Endothelial cell of umbilical vein (primary cell): ENCODE measurements at regions not wholly inside any gene's neighbourhood (a gene's known extent, or its start where the extent isn't known, plus 50 kb on each side); places are given as distances from the start of the nearest gene placed in this dataset.

ENCODE experiments used
- BruUV-seq: library from RNA; stranded (reverse); fragments of 400-500 nt; replicated peaks from 2 replicates; lab custom pipeline; 2021; lab: Mats Ljungman, UMichigan
- CTCF ChIA-PET: fragments of 300-600, 350-600 bp; sonication (Branson Sonifier 250); formaldehyde crosslinking; loops from one replicate; lab custom pipeline; 2021; ENCODE audit warnings: antibody characterized with exemption, inconsistent platforms; lab: Charles Lee
- POLR2A ChIA-PET: fragments of 300-600, 350-600 bp; sonication (Branson Sonifier 250); formaldehyde crosslinking; loops from one replicate; lab custom pipeline; 2021; ENCODE audit warnings: antibody characterized with exemption, inconsistent platforms; lab: Charles Lee
- DNase-seq: peaks from one replicate; pipeline ENCODE4 v3.0.0-alpha.2; 2011; ENCODE audit warnings: low read depth, low spot score
- FAIRE-seq: peaks from 2 replicates; lab custom pipeline; 2011; peaks lifted over from hg19 to GRCh38; lab: Jason Lieb, UNC
- H2AFZ ChIP-seq: 2 replicates; pipeline ENCODE4 v1.6.0; 2012; ENCODE audit warnings: low read depth, low read length, control low read depth, inconsistent platforms
- H3K27ac ChIP-seq: 2 replicates; pipeline ENCODE4 v1.5.1; 2011; ENCODE audit warnings: low read depth, mild to moderate bottlenecking, control low read depth, low read length, moderate library complexity; ENCODE audit not compliant: insufficient read depth
- H3K27me3 ChIP-seq, 2 experiments: 2 replicates each; pipeline versions ENCODE4 v1.6.0 to v1.6.1; 2011; ENCODE audit warnings: low read length in 2 of 2, mixed read lengths in 1 of 2; ENCODE audit not compliant: control insufficient read depth in 2 of 2, insufficient read depth in 2 of 2
- H3K36me3 ChIP-seq, 2 experiments: 2 replicates in 1 of 2; 3 replicates in 1 of 2; pipeline ENCODE4 v1.5.1; 2011; ENCODE audit warnings: low read length in 2 of 2, mild to moderate bottlenecking in 1 of 2, moderate library complexity in 1 of 2; ENCODE audit not compliant: control insufficient read depth in 2 of 2, insufficient read depth in 2 of 2; ENCODE audit errors: extremely low read depth in 1 of 2
- H3K4me1 ChIP-seq: 3 replicates; pipeline ENCODE4 v1.5.1; 2011; ENCODE audit warnings: mild to moderate bottlenecking, low read length; ENCODE audit not compliant: control insufficient read depth, insufficient read depth; ENCODE audit errors: extremely low read depth
- H3K4me2 ChIP-seq: 2 replicates; pipeline ENCODE4 v1.6.1; 2011; ENCODE audit warnings: low read length, control low read depth, mixed read lengths; ENCODE audit not compliant: insufficient read depth
- H3K4me3 ChIP-seq, 3 experiments: fragments of 200-600 bp in 1 of 3; sonication (generic), shearing (Covaris generic) in 1 of 3; replicated peaks in 1 of 3; 2 replicates each; pipeline ENCODE4 v1.5.1; 2011 to 2016; ENCODE audit warnings: control low read depth in 3 of 3, low read length in 3 of 3, mild to moderate bottlenecking in 2 of 3, inconsistent platforms in 1 of 3, low read depth in 1 of 3, moderate library complexity in 1 of 3; ENCODE audit not compliant: insufficient read depth in 1 of 3
- H3K79me2 ChIP-seq: 2 replicates; pipeline ENCODE4 v1.6.0; 2012; ENCODE audit warnings: low read length, inconsistent platforms; ENCODE audit not compliant: control insufficient read depth, insufficient read depth
- H3K9ac ChIP-seq: replicated peaks from 2 replicates; pipeline ENCODE3; 2011; ENCODE audit warnings: low read length, control low read depth; ENCODE audit not compliant: insufficient read depth; ENCODE audit errors: extremely low read depth
- H3K9me1 ChIP-seq: replicated peaks from 3 replicates; pipeline ENCODE4 v1.6.0; 2011; ENCODE audit warnings: mild to moderate bottlenecking, low read length; ENCODE audit not compliant: control insufficient read depth, insufficient read depth; ENCODE audit errors: extremely low read depth
- H3K9me3 ChIP-seq: replicated peaks from 2 replicates; pipeline ENCODE4 v1.5.1; 2012; ENCODE audit warnings: low read length, inconsistent platforms; ENCODE audit not compliant: control insufficient read depth, insufficient read depth
- H4K20me1 ChIP-seq: replicated peaks from 2 replicates; pipeline ENCODE3; 2011; ENCODE audit warnings: mild to moderate bottlenecking, low read length; ENCODE audit not compliant: control insufficient read depth, insufficient read depth; ENCODE audit errors: extremely low read depth
- CTCF ChIP-seq, 2 donors: IDR thresholded peaks; 1 replicate in 1 of 2; 2 replicates in 1 of 2; pipeline ENCODE4 v1.5.1; 2011; ENCODE audit warnings: low read length in 2 of 2, mild to moderate bottlenecking in 2 of 2, moderate library complexity in 2 of 2, control low read depth in 1 of 2, inconsistent platforms in 1 of 2, low read depth in 1 of 2; ENCODE audit not compliant: insufficient read depth in 1 of 2; ENCODE audit errors: extremely low read depth in 1 of 2
- EZH2 ChIP-seq: IDR thresholded peaks from 2 replicates; pipeline ENCODE4 v1.6.1; 2012; ENCODE audit warnings: borderline replicate concordance, low read depth, mild to moderate bottlenecking, moderate library complexity, low read length, inconsistent platforms; ENCODE audit not compliant: severe bottlenecking
- FOS ChIP-seq: IDR thresholded peaks from 2 replicates; pipeline ENCODE4 v1.6.1; 2011; ENCODE audit warnings: mild to moderate bottlenecking, low read length, moderate library complexity, borderline replicate concordance; ENCODE audit not compliant: insufficient read depth
- GATA2 ChIP-seq: IDR thresholded peaks from 2 replicates; pipeline ENCODE4 v1.7.0; 2011; ENCODE audit warnings: low read depth, mild to moderate bottlenecking, moderate library complexity, mixed read lengths, low read length; ENCODE audit not compliant: insufficient read length, insufficient read depth
- JUN ChIP-seq: IDR thresholded peaks from 2 replicates; pipeline ENCODE4 v1.6.1; 2011; ENCODE audit warnings: borderline replicate concordance, low read depth; ENCODE audit not compliant: insufficient read length, insufficient read depth
- MAX ChIP-seq: IDR thresholded peaks from 2 replicates; pipeline ENCODE4 v1.6.1; 2011; ENCODE audit not compliant: insufficient read depth, insufficient read length
- MYC ChIP-seq: IDR thresholded peaks from one replicate; pipeline ENCODE4 v1.6.1; 2011; ENCODE audit warnings: mild to moderate bottlenecking, low read depth, low read length
- POLR2A ChIP-seq: IDR thresholded peaks from 2 replicates; pipeline ENCODE4 v1.6.1; 2012; ENCODE audit warnings: low read depth, mild to moderate bottlenecking, control low read depth, low read length
- POLR2AphosphoS5 ChIP-seq: IDR thresholded peaks from 2 replicates; pipeline ENCODE4 v1.6.1; 2012; ENCODE audit warnings: low read depth, mild to moderate bottlenecking, control low read depth, low read length, moderate library complexity; ENCODE audit not compliant: insufficient read depth
- dilution Hi-C: fragments of 300-500 bp; cut with MboI; formaldehyde crosslinking; loops from one replicate; pipeline ENCODE4 v1.15.0; 2019; ENCODE audit warnings: low sequenced_read_pairs; ENCODE audit not compliant: extremely low pct_ligation_motif_present
- intact Hi-C: fragments of 100-400 bp; cut with micrococcal nuclease; formaldehyde crosslinking; loops from one replicate; pipeline ENCODE4 v1.10.0; 2022

- Histone ChIP-seq H2AFZ (no peak overlapping the region), H3K4me2 (no peak overlapping the region), H3K4me3 (no peak overlapping the region), H4K20me1 (no peaks in the 10 kb centered on the region), H3K9me3 (no peaks in the 10 kb centered on the region), H3K79me2 (no peaks in the 10 kb centered on the region), H3K9ac (no peak overlapping the region), H3K27ac (no peak overlapping the region), H3K9me1 (no peaks in the 10 kb centered on the region), H3K36me3 (no peaks in the 10 kb centered on the region), H3K4me1 (no peaks in the 10 kb centered on the region), H3K27me3 (no peaks in the 10 kb centered on the region)
- intact Hi-C loops: no loop called here
- TF ChIP-seq JUN (no peak), FOS (no peak), CTCF (IDR thresholded peaks at IDR 0.05; ENCODE audit: extremely low read depth in 1 of 2, insufficient read depth in 1 of 2, low read depth in 1 of 2, low read length in 2 of 2) (no peak), MYC (no peak), POLR2A (no peak), POLR2AphosphoS5 (no peak), GATA2 (no peak), MAX (no peak), EZH2 (no peak)
- dilution Hi-C loops: no loop called here
- ChIA-PET POLR2A (no interaction called here), CTCF (no interaction called here)
- FAIRE-seq (no peak), DNase-seq (no peak)
- BruUV-seq: no TSS peak
These were observed 80.8 kb upstream of the PEX5L start for GRCh38 chr3:180117381-180118163.
